PC-3 (cell line): ENCODE measurements at regions not wholly inside any gene's neighbourhood (a gene's known extent, or its start where the extent isn't known, plus 50 kb on each side); places are given as distances from the start of the nearest gene placed in this dataset.

Source experiments
- EZH2 ChIP-seq: fragments of 300-600 bp; sonication (generic); IDR thresholded peaks from one replicate; pipeline ENCODE4 v1.6.1; 2017; ENCODE audit warnings: antibody characterized with exemption, mild to moderate bottlenecking, low read length; ENCODE audit not compliant: unreplicated experiment
- EZH2phosphoT487 ChIP-seq: fragments of 300-600 bp; sonication (generic); IDR thresholded peaks from 2 replicates; pipeline ENCODE4 v1.6.1; 2018; ENCODE audit warnings: mild to moderate bottlenecking, antibody characterized with exemption, low read length, borderline replicate concordance
- TF ChIP-seq, protein P1 (sequence below): fragments of 300-600 bp; sonication (generic); conservative IDR thresholded peaks from 2 replicates; pipeline ENCODE4 v1.5.1; 2017; ENCODE audit warnings: antibody characterized with exemption, low read depth, mild to moderate bottlenecking, low read length

DNA sequence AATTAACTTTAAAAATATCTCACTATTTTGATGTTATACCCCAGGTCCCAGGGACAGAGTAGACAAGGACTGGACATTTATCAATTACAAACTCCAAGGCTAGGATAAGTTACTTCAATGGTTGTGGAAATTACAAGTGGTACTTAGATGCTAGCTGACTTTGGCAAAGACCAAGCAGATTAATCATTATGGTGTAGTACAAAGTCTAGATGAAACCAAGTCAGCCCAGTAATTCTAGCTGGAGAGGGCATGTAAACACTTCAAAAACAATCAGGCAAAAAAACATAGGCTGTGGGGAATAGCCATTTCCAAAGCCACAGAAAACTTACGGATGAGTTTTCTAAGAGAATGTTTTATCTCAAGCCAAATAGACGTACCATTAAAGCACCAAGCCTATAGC, 124.5 kb downstream of the TSEN15 start:
- TF ChIP-seq, protein P1, sequence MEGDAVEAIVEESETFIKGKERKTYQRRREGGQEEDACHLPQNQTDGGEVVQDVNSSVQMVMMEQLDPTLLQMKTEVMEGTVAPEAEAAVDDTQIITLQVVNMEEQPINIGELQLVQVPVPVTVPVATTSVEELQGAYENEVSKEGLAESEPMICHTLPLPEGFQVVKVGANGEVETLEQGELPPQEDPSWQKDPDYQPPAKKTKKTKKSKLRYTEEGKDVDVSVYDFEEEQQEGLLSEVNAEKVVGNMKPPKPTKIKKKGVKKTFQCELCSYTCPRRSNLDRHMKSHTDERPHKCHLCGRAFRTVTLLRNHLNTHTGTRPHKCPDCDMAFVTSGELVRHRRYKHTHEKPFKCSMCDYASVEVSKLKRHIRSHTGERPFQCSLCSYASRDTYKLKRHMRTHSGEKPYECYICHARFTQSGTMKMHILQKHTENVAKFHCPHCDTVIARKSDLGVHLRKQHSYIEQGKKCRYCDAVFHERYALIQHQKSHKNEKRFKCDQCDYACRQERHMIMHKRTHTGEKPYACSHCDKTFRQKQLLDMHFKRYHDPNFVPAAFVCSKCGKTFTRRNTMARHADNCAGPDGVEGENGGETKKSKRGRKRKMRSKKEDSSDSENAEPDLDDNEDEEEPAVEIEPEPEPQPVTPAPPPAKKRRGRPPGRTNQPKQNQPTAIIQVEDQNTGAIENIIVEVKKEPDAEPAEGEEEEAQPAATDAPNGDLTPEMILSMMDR, result no peak
- TF ChIP-seq EZH2 (no peak), EZH2phosphoT487 (no peak)
